A549 (cell line): ENCODE measurements at regions not wholly inside any gene's neighbourhood (a gene's known extent, or its start where the extent isn't known, plus 50 kb on each side); places are given as distances from the start of the nearest gene placed in this dataset.

ENCODE experiments used
- ATAC-seq, 2 experiments: fragments of 200-7000 bp in 1 of 2; fragments of >200 bp in 1 of 2; cut with Nextera tagmentation in 1 of 2; cut with Tn5 transposase in 1 of 2; 3 replicates each; pipeline versions ENCODE4 v1.8.0 to v1.9.1; 2018 to 2020; ENCODE audit warnings: mild to moderate bottlenecking in 1 of 2, moderate library complexity in 1 of 2
- CTCF ChIA-PET: fragments of 300-600 bp; sonication (Branson Sonifier 250); formaldehyde crosslinking; extraction: SDS; loops from one replicate; lab custom pipeline; 2021; ENCODE audit warnings: antibody characterized with exemption, inconsistent platforms; lab: Yijun Ruan, JAX
- POLR2A ChIA-PET: fragments of 350-600 bp; formaldehyde crosslinking; extraction: SDS; loops from one replicate; lab custom pipeline; 2021; ENCODE audit warnings: antibody characterized with exemption, inconsistent platforms; lab: Yijun Ruan, JAX
- DNase-seq, 2 experiments: peaks; one replicate each; pipeline versions ENCODE4 v3.0.0 to v3.0.0-alpha.2; 2011 to 2016; ENCODE audit warnings: low read depth in 1 of 2, low spot score in 1 of 2
- FAIRE-seq: peaks from 2 replicates; lab custom pipeline; 2011; peaks lifted over from hg19 to GRCh38; lab: Jason Lieb, UNC
- H3K27ac ChIP-seq, 2 experiments: fragments of >200 bp; sonication (Bioruptor Twin); formaldehyde crosslinking; 3 replicates each; pipeline ENCODE4 v1.5.1; 2016 to 2017
- H3K4me1 ChIP-seq: fragments of >200 bp; sonication (Bioruptor Twin); formaldehyde crosslinking; 3 replicates; pipeline ENCODE4 v1.6.1; 2016
- H3K4me2 ChIP-seq: fragments of >200 bp; sonication (Bioruptor Twin); formaldehyde crosslinking; 3 replicates; pipeline ENCODE4 v1.6.1; 2016
- H3K4me3 ChIP-seq: fragments of >200 bp; sonication (Bioruptor Twin); formaldehyde crosslinking; 3 replicates; pipeline ENCODE4 v1.5.1; 2016
- H3K9me3 ChIP-seq: fragments of >200 bp; sonication (Bioruptor Twin); formaldehyde crosslinking; 3 replicates; pipeline ENCODE4 v1.6.1; 2016
- BHLHE40 ChIP-seq: IDR thresholded peaks from 2 replicates; pipeline ENCODE4 v1.6.1; 2012; ENCODE audit warnings: low read depth, low read length, inconsistent platforms
- CBX8 ChIP-seq: fragments of 200-600 bp; sonication (generic); IDR thresholded peaks from 2 replicates; pipeline ENCODE4 v1.6.1; 2016
- EHF ChIP-seq: fragments of 250-450 bp; sonication (Bioruptor Pico); IDR thresholded peaks from 2 replicates; pipeline ENCODE4 v1.5.0; 2020; ENCODE audit warnings: mild to moderate bottlenecking
- EP300 ChIP-seq, 2 experiments: fragments of >200 bp; sonication (Bioruptor Twin); formaldehyde crosslinking; IDR thresholded peaks; 2 replicates in 1 of 2; 3 replicates in 1 of 2; pipeline ENCODE4 v1.6.1; 2016 to 2017
- GATA3 ChIP-seq: IDR thresholded peaks from 2 replicates; pipeline ENCODE4 v1.6.1; 2012; ENCODE audit warnings: borderline replicate concordance
- HEYL ChIP-seq: fragments of 250-450 bp; sonication (Bioruptor Pico); IDR thresholded peaks from 2 replicates; pipeline ENCODE4 v1.8.0; 2021; ENCODE audit warnings: mild to moderate bottlenecking, moderate library complexity
- HOXB5 ChIP-seq: fragments of 250-450 bp; sonication (Bioruptor Pico); IDR thresholded peaks from 2 replicates; pipeline ENCODE4 v1.5.0; 2020; ENCODE audit warnings: mild to moderate bottlenecking, moderate library complexity
- JUNB ChIP-seq: fragments of >200 bp; sonication (Bioruptor Twin); formaldehyde crosslinking; IDR thresholded peaks from 2 replicates; pipeline ENCODE4 v1.6.1; 2016
- KDM1A ChIP-seq: fragments of 200-600 bp; sonication (generic); IDR thresholded peaks from 2 replicates; pipeline ENCODE4 v1.6.1; 2016; ENCODE audit warnings: low read depth, mild to moderate bottlenecking
- NFE2L2 ChIP-seq: fragments of 150-350 bp; conservative IDR thresholded peaks from 2 replicates; pipeline ENCODE4 v1.6.1; 2014; ENCODE audit warnings: low read length
- PHF8 ChIP-seq: fragments of 200-600 bp; sonication (generic); IDR thresholded peaks from 2 replicates; pipeline ENCODE4 v1.6.1; 2016; ENCODE audit warnings: low read depth, mild to moderate bottlenecking, antibody characterized with exemption, moderate library complexity, borderline replicate concordance
- POLR2AphosphoS2 ChIP-seq: conservative IDR thresholded peaks from 2 replicates; pipeline ENCODE4 v1.6.1; 2012; ENCODE audit warnings: low read length, improper control_type of control experiment, inconsistent platforms
- RAD21 ChIP-seq, 2 experiments: fragments of >200 bp in 1 of 2; sonication (Bioruptor Twin) in 1 of 2; formaldehyde crosslinking in 1 of 2; IDR thresholded peaks in 1 of 2; conservative IDR thresholded peaks in 1 of 2; 2 replicates in 1 of 2; 3 replicates in 1 of 2; pipeline ENCODE4 v1.6.1; 2012 to 2018; ENCODE audit warnings: inconsistent platforms in 1 of 2
- RARB ChIP-seq: fragments of 250-450 bp; sonication (Bioruptor Pico); IDR thresholded peaks from 2 replicates; pipeline ENCODE4 v1.8.0; 2021; ENCODE audit warnings: mild to moderate bottlenecking, moderate library complexity
- RCOR1 ChIP-seq: fragments of 150-350 bp; IDR thresholded peaks from 2 replicates; pipeline ENCODE4 v1.6.1; 2014; ENCODE audit warnings: antibody characterized with exemption, low read length, low read depth
- TP53 ChIP-seq: fragments of 250-450 bp; sonication (Bioruptor Pico); IDR thresholded peaks from 2 replicates; pipeline ENCODE4 v1.5.0; 2021; ENCODE audit warnings: mild to moderate bottlenecking, moderate library complexity
- ZC3H11A ChIP-seq: fragments of 450-650 bp; IDR thresholded peaks from 2 replicates; pipeline ENCODE4 v1.6.1; 2014; ENCODE audit warnings: antibody characterized with exemption, mild to moderate bottlenecking
- WGBS: methylation state at CpG from one replicate; pipeline ENCODE4 v1.1.6; 2017; ENCODE audit errors: missing lambda C conversion rate; 5-methylcytosine and 5-hydroxymethylcytosine counted together
- TF ChIP-seq, protein P1 (sequence below): fragments of 450-650 bp; IDR thresholded peaks from 2 replicates; pipeline ENCODE4 v1.6.1; 2014; ENCODE audit warnings: antibody characterized with exemption
- TF ChIP-seq, protein P2 (sequence below): fragments of >200 bp; sonication (Bioruptor Twin); formaldehyde crosslinking; IDR thresholded peaks from 2 replicates; pipeline ENCODE4 v1.6.1; 2016
- TF ChIP-seq, protein P3 (sequence below): IDR thresholded peaks from 2 replicates; pipeline ENCODE4 v1.6.1; 2012

DNA sequence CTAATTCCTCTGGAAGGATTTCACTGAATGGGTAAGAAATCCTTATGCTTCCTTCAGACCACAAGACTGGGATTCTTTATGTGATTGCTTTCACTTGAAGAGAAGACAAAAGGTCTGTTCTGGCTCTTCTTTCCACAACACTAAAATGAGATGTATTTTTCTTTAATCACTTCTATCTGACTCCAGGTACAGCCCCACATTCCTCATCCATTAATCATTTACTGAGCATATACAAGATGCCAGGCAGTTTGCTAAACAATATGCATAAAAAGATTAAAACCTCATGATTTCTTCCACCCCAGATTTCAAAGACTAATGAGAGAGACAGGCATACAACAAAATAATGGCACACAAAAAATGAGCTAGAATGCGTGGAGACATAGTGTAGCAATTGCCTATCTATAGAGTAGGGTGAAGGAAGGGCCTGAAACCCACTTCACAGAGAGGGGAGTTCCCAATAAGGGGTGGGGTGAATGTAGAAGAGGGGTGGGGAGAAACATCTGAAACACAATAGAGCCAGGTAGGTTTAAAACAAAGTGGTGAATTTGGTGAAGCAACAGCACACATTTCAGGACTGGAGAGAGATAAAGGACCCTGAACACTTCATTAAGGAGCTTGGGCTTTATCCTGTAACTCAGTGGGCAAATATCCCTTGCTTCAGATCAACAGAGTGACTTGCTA, 65.1 kb upstream of the PRB2 start:
- CTCF ChIA-PET: no interaction called here
- Histone ChIP-seq H3K4me1 (no peaks in the 10 kb centered on the region), H3K4me2 (no peak overlapping the region), H3K4me3 (no peak overlapping the region), H3K27ac (no peak overlapping the region), H3K9me3 (no peaks in the 10 kb centered on the region)
- POLR2A ChIA-PET: no interaction called here
- no peak for FAIRE-seq
- no peak for DNase-seq
- no peak for ATAC-seq
- WGBS: 9% methylated on average over 1 of the region's 1 CpG
- TF ChIP-seq EHF (CRISPR knock-in tag) (no peak), PHF8 (no peak), GATA3 (no peak), KDM1A (no peak), HEYL (CRISPR knock-in tag) (no peak)

DNA sequence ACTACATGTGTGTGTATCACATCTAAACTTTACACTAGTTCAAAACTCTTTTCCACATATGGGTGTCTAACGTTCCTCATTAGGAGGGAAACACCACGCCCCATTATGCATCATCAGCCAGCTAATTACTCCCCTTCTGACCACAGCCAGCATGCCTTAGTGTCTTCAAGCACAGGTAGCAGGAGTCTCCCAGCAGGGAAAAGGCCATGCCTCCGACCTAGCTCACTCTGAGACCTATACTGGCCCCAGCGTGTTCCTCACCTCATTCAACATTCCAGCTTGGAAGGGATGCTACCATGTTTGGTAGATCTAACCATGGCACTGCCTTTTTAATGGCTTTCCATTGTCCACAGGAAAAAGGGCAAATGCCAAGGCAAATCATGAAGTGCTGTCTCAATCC, 66.1 kb upstream of the PRB2 start:
- DNase-seq (no peak), FAIRE-seq (no peak), ATAC-seq (no peak)
- 0% methylated on average over 4 of the region's 4 CpGs for WGBS
- H3K9me3 ChIP-seq: no peaks in the 10 kb centered on the region
- no peak overlapping the region for H3K4me3 ChIP-seq
- H3K4me2 ChIP-seq: no peak overlapping the region
- POLR2A ChIA-PET: no interaction called here
- no peaks in the 10 kb centered on the region for H3K4me1 ChIP-seq
- H3K27ac ChIP-seq: no peak overlapping the region
- TF ChIP-seq RARB (CRISPR knock-in tag): no peak
- no peak for TF ChIP-seq CBX8
- TF ChIP-seq HEYL (CRISPR knock-in tag): no peak
- no peak for TF ChIP-seq GATA3
- TF ChIP-seq BHLHE40: no peak
- TF ChIP-seq RAD21 (conservative IDR thresholded peaks at IDR 0.05 in 1 of 2, IDR thresholded peaks at IDR 0.05 in 1 of 2): no peak
- TF ChIP-seq, protein P1, sequence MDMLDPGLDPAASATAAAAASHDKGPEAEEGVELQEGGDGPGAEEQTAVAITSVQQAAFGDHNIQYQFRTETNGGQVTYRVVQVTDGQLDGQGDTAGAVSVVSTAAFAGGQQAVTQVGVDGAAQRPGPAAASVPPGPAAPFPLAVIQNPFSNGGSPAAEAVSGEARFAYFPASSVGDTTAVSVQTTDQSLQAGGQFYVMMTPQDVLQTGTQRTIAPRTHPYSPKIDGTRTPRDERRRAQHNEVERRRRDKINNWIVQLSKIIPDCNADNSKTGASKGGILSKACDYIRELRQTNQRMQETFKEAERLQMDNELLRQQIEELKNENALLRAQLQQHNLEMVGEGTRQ: no peak
- TF ChIP-seq NFE2L2: no peak
- no peak for TF ChIP-seq RCOR1
- TF ChIP-seq HOXB5: no peak
- TF ChIP-seq, protein P2, sequence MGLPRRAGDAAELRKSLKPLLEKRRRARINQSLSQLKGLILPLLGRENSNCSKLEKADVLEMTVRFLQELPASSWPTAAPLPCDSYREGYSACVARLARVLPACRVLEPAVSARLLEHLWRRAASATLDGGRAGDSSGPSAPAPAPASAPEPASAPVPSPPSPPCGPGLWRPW: no peak
- TF ChIP-seq PHF8: no peak
- TF ChIP-seq EP300 (IDR thresholded peaks at IDR 0.05): no peak
- TF ChIP-seq TP53 (CRISPR knock-in tag): no peak
- CTCF ChIA-PET: no interaction called here

DNA sequence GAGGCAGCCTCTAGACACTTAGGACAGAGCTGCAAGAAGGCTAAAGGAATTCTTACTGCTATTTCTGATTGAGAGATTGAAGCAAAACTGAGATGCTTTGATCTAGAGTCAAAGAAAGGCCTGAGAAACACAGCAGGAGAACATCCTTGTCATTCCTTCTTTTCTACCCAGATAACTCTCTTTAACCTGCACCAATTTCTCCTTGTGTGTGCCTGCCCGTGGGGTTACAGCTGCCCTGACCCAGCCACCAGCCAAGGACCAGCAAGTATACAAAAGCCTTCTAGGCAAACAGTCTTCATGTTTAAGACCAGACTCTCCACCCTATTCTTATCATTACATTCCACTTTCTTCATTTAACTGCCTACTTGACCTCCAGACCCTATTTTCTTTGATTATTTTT, 81.7 kb upstream of the PRB2 start:
- Histone ChIP-seq H3K4me3 (no peak overlapping the region), H3K27ac (no peak overlapping the region), H3K4me2 (no peak overlapping the region), H3K4me1 (no peaks in the 10 kb centered on the region), H3K9me3 (no peaks in the 10 kb centered on the region)
- ATAC-seq: no peak
- ChIA-PET CTCF (no interaction called here), POLR2A (no interaction called here)
- 3% methylated on average over 1 of the region's 1 CpG for WGBS
- no peak for DNase-seq
- FAIRE-seq: no peak
- TF ChIP-seq, protein P3, sequence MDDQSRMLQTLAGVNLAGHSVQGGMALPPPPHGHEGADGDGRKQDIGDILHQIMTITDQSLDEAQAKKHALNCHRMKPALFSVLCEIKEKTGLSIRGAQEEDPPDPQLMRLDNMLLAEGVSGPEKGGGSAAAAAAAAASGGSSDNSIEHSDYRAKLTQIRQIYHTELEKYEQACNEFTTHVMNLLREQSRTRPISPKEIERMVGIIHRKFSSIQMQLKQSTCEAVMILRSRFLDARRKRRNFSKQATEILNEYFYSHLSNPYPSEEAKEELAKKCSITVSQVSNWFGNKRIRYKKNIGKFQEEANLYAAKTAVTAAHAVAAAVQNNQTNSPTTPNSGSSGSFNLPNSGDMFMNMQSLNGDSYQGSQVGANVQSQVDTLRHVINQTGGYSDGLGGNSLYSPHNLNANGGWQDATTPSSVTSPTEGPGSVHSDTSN: no peak
- TF ChIP-seq JUNB (no peak), POLR2AphosphoS2 (no peak), RCOR1 (no peak), ZC3H11A (no peak), TP53 (CRISPR knock-in tag) (no peak), CBX8 (no peak)
